GM12892 (cell line): ENCODE measurements at regions not wholly inside any gene's neighbourhood (a gene's known extent, or its start where the extent isn't known, plus 50 kb on each side); places are given as distances from the start of the nearest gene placed in this dataset.

Experiments
- POLR2A ChIP-seq: IDR thresholded peaks from 2 replicates; pipeline ENCODE4 v1.6.1; 2011; ENCODE audit warnings: low read depth, low read length, control low read depth
- POLR2AphosphoS5 ChIP-seq: IDR thresholded peaks from 2 replicates; pipeline ENCODE4 v1.6.1; 2011; ENCODE audit warnings: low read depth, low read length, control low read depth
- TAF1 ChIP-seq: IDR thresholded peaks from 2 replicates; pipeline ENCODE4 v1.6.1; 2011; ENCODE audit warnings: low read depth, mild to moderate bottlenecking, control low read depth, low read length, borderline replicate concordance

GRCh38 chr20:39880890-39881289 is 808.1 kb downstream of the MAFB start:
- TF ChIP-seq POLR2A (no peak), TAF1 (no peak), POLR2AphosphoS5 (no peak)
